ENCODE measurements at regions not wholly inside any gene's neighbourhood (a gene's known extent, or its start where the extent isn't known, plus 50 kb on each side); places are given as distances from the start of the nearest gene placed in this dataset.
A peak's percentile ranks its signal among the peaks of the same experiment; 100 is the strongest.
"Not testable (repeated sequence)": the region's sequence is repeated elsewhere in the genome, so short reads cannot be mapped to it uniquely, and the experiment has no call there.

GRCh38 chr3:194951629-194951920, 265.9 kb downstream of the FAM43A start:
- not testable (repeated sequence) for H2AK5ac ChIP-seq (ENCODE audit: low read length, severe bottlenecking); H3K23ac ChIP-seq (ENCODE audit: low read length in 2 of 2)
- WGBS: 92% methylated on average over 9 of the region's 9 CpGs

GRCh38 chr3:194951931-194952582, 266.4 kb downstream of the FAM43A start:
- peaks cover 35 to 37% of the 10 kb centered on the region in 2 experiments for H3K27me3 ChIP-seq (ENCODE audit: control insufficient read depth in 1 of 2, insufficient read depth in 1 of 2, low read length in 2 of 2)
- no peak overlapping the region for H3K27ac ChIP-seq (ENCODE audit: low read length, poor library complexity, severe bottlenecking)
- H3K4ac ChIP-seq (ENCODE audit: low read depth in 1 of 2, low read length in 2 of 2): no peak overlapping the region
- no peak for DNase-seq
- H3K79me1 ChIP-seq (replicated peaks; ENCODE audit: low read length, poor library complexity, severe bottlenecking): no peaks in the 10 kb centered on the region
- no peak overlapping the region for H4K91ac ChIP-seq (ENCODE audit: low read length)
- no peak overlapping the region for H2AK5ac ChIP-seq (ENCODE audit: low read length, severe bottlenecking)
- H3K23ac ChIP-seq (ENCODE audit: low read length in 2 of 2): no peak overlapping the region
- H3K36me3 ChIP-seq (ENCODE audit: control insufficient read depth in 1 of 2, insufficient read depth in 2 of 2, low read depth in 1 of 2, low read length in 2 of 2): no peaks in the 10 kb centered on the region
- no peak overlapping the region for H2BK12ac ChIP-seq (ENCODE audit: low read length in 2 of 2)
- H2BK5ac ChIP-seq (ENCODE audit: low read depth, low read length, poor library complexity, severe bottlenecking): no peak overlapping the region
- WGBS: 81% methylated on average over 4 of the region's 6 CpGs
- no peaks in the 10 kb centered on the region for H3K4me1 ChIP-seq (ENCODE audit: control insufficient read depth, insufficient read depth, low read depth, low read length)
- H3K18ac ChIP-seq (ENCODE audit: low read depth in 1 of 2, low read length in 2 of 2): no peak overlapping the region
- peaks cover 14% of the 10 kb centered on the region for H3K9me3 ChIP-seq (ENCODE audit: control insufficient read depth, low read length)
- H3K4me2 ChIP-seq (ENCODE audit: low read length, poor library complexity, severe bottlenecking): no peak overlapping the region
- H2BK15ac ChIP-seq (ENCODE audit: low read depth, poor library complexity, severe bottlenecking): no peak overlapping the region
- H3K4me3 ChIP-seq (ENCODE audit: insufficient read depth in 1 of 2, low read depth in 1 of 2, low read length in 2 of 2): no peak overlapping the region
- H2AFZ ChIP-seq (ENCODE audit: low read depth, low read length): no peak overlapping the region
- no peak overlapping the region for H3K9ac ChIP-seq (ENCODE audit: low read length)
- no peak overlapping the region for H2BK120ac ChIP-seq (ENCODE audit: low read depth, low read length)
- H4K8ac ChIP-seq (ENCODE audit: low read length): no peak overlapping the region
- H3K14ac ChIP-seq (ENCODE audit: low read length in 2 of 2): no peak overlapping the region

More at GRCh38 chr3:194951629-194951920, 265.9 kb downstream of the FAM43A start:
- H3K36me3 ChIP-seq (ENCODE audit: control insufficient read depth in 1 of 2, insufficient read depth in 2 of 2, low read depth in 1 of 2, low read length in 2 of 2); H3K18ac ChIP-seq (ENCODE audit: low read depth in 1 of 2, low read length in 2 of 2); H4K91ac ChIP-seq (ENCODE audit: low read length); H3K9ac ChIP-seq (ENCODE audit: low read length); H3K27ac ChIP-seq (ENCODE audit: low read length, poor library complexity, severe bottlenecking); H3K4me3 ChIP-seq (ENCODE audit: insufficient read depth in 1 of 2, low read depth in 1 of 2, low read length in 2 of 2); H4K8ac ChIP-seq (ENCODE audit: low read length); H2AFZ ChIP-seq (ENCODE audit: low read depth, low read length); H2BK120ac ChIP-seq (ENCODE audit: low read depth, low read length); DNase-seq; H3K14ac ChIP-seq (ENCODE audit: low read length in 2 of 2); H3K4ac ChIP-seq (ENCODE audit: low read depth in 1 of 2, low read length in 2 of 2); H3K4me1 ChIP-seq (ENCODE audit: control insufficient read depth, insufficient read depth, low read depth, low read length); H2BK12ac ChIP-seq (ENCODE audit: low read length in 2 of 2); H3K79me1 ChIP-seq (replicated peaks; ENCODE audit: low read length, poor library complexity, severe bottlenecking); H3K4me2 ChIP-seq (ENCODE audit: low read length, poor library complexity, severe bottlenecking); H2BK5ac ChIP-seq (ENCODE audit: low read depth, low read length, poor library complexity, severe bottlenecking); H2BK15ac ChIP-seq (ENCODE audit: low read depth, poor library complexity, severe bottlenecking): not testable (repeated sequence)
- peaks cover 30 to 32% of the 10 kb centered on the region in 2 experiments for H3K27me3 ChIP-seq (ENCODE audit: control insufficient read depth in 1 of 2, insufficient read depth in 1 of 2, low read length in 2 of 2)
- H3K9me3 ChIP-seq (ENCODE audit: control insufficient read depth, low read length): peaks cover 14% of the 10 kb centered on the region

GRCh38 chr3:194952841-194953241, 267.2 kb downstream of the FAM43A start:
- no peak overlapping the region for H3K23ac ChIP-seq (ENCODE audit: low read length in 2 of 2)
- H3K79me1 ChIP-seq (replicated peaks; ENCODE audit: low read length, poor library complexity, severe bottlenecking): no peaks in the 10 kb centered on the region
- no peak overlapping the region for H2BK15ac ChIP-seq (ENCODE audit: low read depth, poor library complexity, severe bottlenecking)
- WGBS: 83% methylated on average over 3 of the region's 6 CpGs
- H2BK120ac ChIP-seq (ENCODE audit: low read depth, low read length): no peak overlapping the region
- H3K4me3 ChIP-seq (ENCODE audit: insufficient read depth in 1 of 2, low read depth in 1 of 2, low read length in 2 of 2): no peak overlapping the region
- H3K36me3 ChIP-seq (ENCODE audit: control insufficient read depth in 1 of 2, insufficient read depth in 2 of 2, low read depth in 1 of 2, low read length in 2 of 2): no peaks in the 10 kb centered on the region
- H3K4me2 ChIP-seq (ENCODE audit: low read length, poor library complexity, severe bottlenecking): no peak overlapping the region
- H3K27ac ChIP-seq (ENCODE audit: low read length, poor library complexity, severe bottlenecking): no peak overlapping the region
- no peaks in the 10 kb centered on the region for H3K4me1 ChIP-seq (ENCODE audit: control insufficient read depth, insufficient read depth, low read depth, low read length)
- no peak overlapping the region for H3K9ac ChIP-seq (ENCODE audit: low read length)
- no peak for DNase-seq
- no peak overlapping the region for H2BK5ac ChIP-seq (ENCODE audit: low read depth, low read length, poor library complexity, severe bottlenecking)
- H4K91ac ChIP-seq (ENCODE audit: low read length): no peak overlapping the region
- peaks cover 7% of the 10 kb centered on the region for H3K9me3 ChIP-seq (ENCODE audit: control insufficient read depth, low read length)
- no peak overlapping the region for H3K18ac ChIP-seq (ENCODE audit: low read depth in 1 of 2, low read length in 2 of 2)
- H3K4ac ChIP-seq (ENCODE audit: low read depth in 1 of 2, low read length in 2 of 2): no peak overlapping the region
- H2AK5ac ChIP-seq (ENCODE audit: low read length, severe bottlenecking): no peak overlapping the region
- no peak overlapping the region for H4K8ac ChIP-seq (ENCODE audit: low read length)
- peak overlapping the region in 1 of 2 experiments; percentile 55 for H3K14ac ChIP-seq (ENCODE audit: low read length in 2 of 2)
- no peak overlapping the region for H2BK12ac ChIP-seq (ENCODE audit: low read length in 2 of 2)
- no peak overlapping the region for H2AFZ ChIP-seq (ENCODE audit: low read depth, low read length)
- H3K27me3 ChIP-seq (ENCODE audit: control insufficient read depth in 1 of 2, insufficient read depth in 1 of 2, low read length in 2 of 2): peaks cover 33 to 35% of the 10 kb centered on the region in 2 experiments

GRCh38 chr3:194953291-194953690, 267.6 kb downstream of the FAM43A start:
- Histone ChIP-seq H3K36me3 (ENCODE audit: control insufficient read depth in 1 of 2, insufficient read depth in 2 of 2, low read depth in 1 of 2, low read length in 2 of 2) (no peaks in the 10 kb centered on the region), H2BK120ac (ENCODE audit: low read depth, low read length) (no peak overlapping the region), H3K27ac (ENCODE audit: low read length, poor library complexity, severe bottlenecking) (no peak overlapping the region), H2AK5ac (ENCODE audit: low read length, severe bottlenecking) (no peak overlapping the region), H3K4me1 (ENCODE audit: control insufficient read depth, insufficient read depth, low read depth, low read length) (no peaks in the 10 kb centered on the region), H3K4me2 (ENCODE audit: low read length, poor library complexity, severe bottlenecking) (no peak overlapping the region), H3K9me3 (ENCODE audit: control insufficient read depth, low read length) (peaks cover 5% of the 10 kb centered on the region), H3K18ac (ENCODE audit: low read depth in 1 of 2, low read length in 2 of 2) (no peak overlapping the region), H3K23ac (ENCODE audit: low read length in 2 of 2) (no peak overlapping the region), H2BK12ac (ENCODE audit: low read length in 2 of 2) (no peak overlapping the region), H2BK15ac (ENCODE audit: low read depth, poor library complexity, severe bottlenecking) (no peak overlapping the region), H3K4me3 (ENCODE audit: insufficient read depth in 1 of 2, low read depth in 1 of 2, low read length in 2 of 2) (no peak overlapping the region), H3K79me1 (replicated peaks; ENCODE audit: low read length, poor library complexity, severe bottlenecking) (no peaks in the 10 kb centered on the region), H2AFZ (ENCODE audit: low read depth, low read length) (no peak overlapping the region), H3K4ac (ENCODE audit: low read depth in 1 of 2, low read length in 2 of 2) (no peak overlapping the region), H3K27me3 (ENCODE audit: control insufficient read depth in 1 of 2, insufficient read depth in 1 of 2, low read length in 2 of 2) (peaks cover 35 to 37% of the 10 kb centered on the region in 2 experiments), H3K9ac (ENCODE audit: low read length) (no peak overlapping the region), H2BK5ac (ENCODE audit: low read depth, low read length, poor library complexity, severe bottlenecking) (no peak overlapping the region), H4K8ac (ENCODE audit: low read length) (no peak overlapping the region), H4K91ac (ENCODE audit: low read length) (no peak overlapping the region), H3K14ac (ENCODE audit: low read length in 2 of 2) (no peak overlapping the region)
- 81% methylated on average over 5 of the region's 5 CpGs for WGBS
- no peak for DNase-seq

All from mesenchymal stem cell (in vitro differentiated cells and primary cell).